CD8-positive, alpha-beta memory T cell (primary cell): ENCODE measurements at regions not wholly inside any gene's neighbourhood (a gene's known extent, or its start where the extent isn't known, plus 50 kb on each side); places are given as distances from the start of the nearest gene placed in this dataset.

ENCODE experiments used
- CTCF ChIA-PET: fragments of 350-600 bp; sonication (Branson Sonifier 250); formaldehyde crosslinking; loops from one replicate; lab custom pipeline; 2021; ENCODE audit warnings: antibody characterized with exemption; lab: Charles Lee
- POLR2A ChIA-PET: fragments of 350-600 bp; sonication (Branson Sonifier 250); formaldehyde crosslinking; loops from one replicate; lab custom pipeline; 2021; ENCODE audit warnings: antibody characterized with exemption; lab: Charles Lee
- DNase-seq, 5 donors: peaks; one replicate each; pipeline versions ENCODE4 v3.0.0 to v3.0.0-alpha.2; 2020 to 2022; ENCODE audit warnings: mixed read lengths in 1 of 5
- H3K27ac ChIP-seq: one replicate; pipeline ENCODE4 v1.7.0; 2013; ENCODE audit warnings: low read depth, mild to moderate bottlenecking, low read length, moderate library complexity
- H3K27me3 ChIP-seq: 2 replicates; pipeline ENCODE4 v1.7.0; 2013; ENCODE audit warnings: low read length, mild to moderate bottlenecking; ENCODE audit not compliant: insufficient read depth, poor library complexity, severe bottlenecking
- H3K36me3 ChIP-seq: 2 replicates; pipeline ENCODE4 v1.7.0; 2013; ENCODE audit warnings: mild to moderate bottlenecking, low read length, moderate library complexity; ENCODE audit not compliant: insufficient read depth
- H3K4me1 ChIP-seq: 2 replicates; pipeline ENCODE4 v1.7.0; 2013; ENCODE audit warnings: mild to moderate bottlenecking, low read length, moderate library complexity; ENCODE audit not compliant: insufficient read depth
- H3K4me3 ChIP-seq: 2 replicates; pipeline ENCODE4 v1.7.0; 2013; ENCODE audit warnings: mild to moderate bottlenecking, low read length
- H3K9me3 ChIP-seq: 2 replicates; pipeline ENCODE4 v1.7.0; 2013; ENCODE audit warnings: mild to moderate bottlenecking, low read length
- H3K27ac Mint-ChIP-seq, 8 donors: one replicate each; pipeline ENCODE4 v1.8.0; 2020 to 2021; ENCODE audit warnings: mixed read lengths in 8 of 8, mild to moderate bottlenecking in 6 of 8, inconsistent platforms in 3 of 8, moderate library complexity in 3 of 8
- H3K27me3 Mint-ChIP-seq, 2 donors: one replicate each; pipeline ENCODE4 v1.8.0; 2020 to 2021; ENCODE audit warnings: mixed read lengths in 2 of 2, mild to moderate bottlenecking in 1 of 2, moderate library complexity in 1 of 2
- H3K36me3 Mint-ChIP-seq, 3 donors: one replicate each; pipeline ENCODE4 v1.8.0; 2020 to 2021; ENCODE audit warnings: mixed read lengths in 3 of 3, inconsistent platforms in 1 of 3, mild to moderate bottlenecking in 1 of 3
- H3K4me1 Mint-ChIP-seq, 3 donors: one replicate each; pipeline ENCODE4 v1.8.0; 2020 to 2021; ENCODE audit warnings: mixed read lengths in 3 of 3, inconsistent platforms in 1 of 3, mild to moderate bottlenecking in 1 of 3
- H3K4me3 Mint-ChIP-seq, 7 donors: one replicate each; pipeline ENCODE4 v1.8.0; 2020 to 2021; ENCODE audit warnings: mixed read lengths in 7 of 7, mild to moderate bottlenecking in 6 of 7, moderate library complexity in 4 of 7, inconsistent platforms in 2 of 7
- H3K9me3 Mint-ChIP-seq, 5 donors: one replicate each; pipeline ENCODE4 v1.8.0; 2020 to 2022; ENCODE audit warnings: mixed read lengths in 5 of 5, mild to moderate bottlenecking in 3 of 5, moderate library complexity in 2 of 5, inconsistent platforms in 1 of 5

DNA sequence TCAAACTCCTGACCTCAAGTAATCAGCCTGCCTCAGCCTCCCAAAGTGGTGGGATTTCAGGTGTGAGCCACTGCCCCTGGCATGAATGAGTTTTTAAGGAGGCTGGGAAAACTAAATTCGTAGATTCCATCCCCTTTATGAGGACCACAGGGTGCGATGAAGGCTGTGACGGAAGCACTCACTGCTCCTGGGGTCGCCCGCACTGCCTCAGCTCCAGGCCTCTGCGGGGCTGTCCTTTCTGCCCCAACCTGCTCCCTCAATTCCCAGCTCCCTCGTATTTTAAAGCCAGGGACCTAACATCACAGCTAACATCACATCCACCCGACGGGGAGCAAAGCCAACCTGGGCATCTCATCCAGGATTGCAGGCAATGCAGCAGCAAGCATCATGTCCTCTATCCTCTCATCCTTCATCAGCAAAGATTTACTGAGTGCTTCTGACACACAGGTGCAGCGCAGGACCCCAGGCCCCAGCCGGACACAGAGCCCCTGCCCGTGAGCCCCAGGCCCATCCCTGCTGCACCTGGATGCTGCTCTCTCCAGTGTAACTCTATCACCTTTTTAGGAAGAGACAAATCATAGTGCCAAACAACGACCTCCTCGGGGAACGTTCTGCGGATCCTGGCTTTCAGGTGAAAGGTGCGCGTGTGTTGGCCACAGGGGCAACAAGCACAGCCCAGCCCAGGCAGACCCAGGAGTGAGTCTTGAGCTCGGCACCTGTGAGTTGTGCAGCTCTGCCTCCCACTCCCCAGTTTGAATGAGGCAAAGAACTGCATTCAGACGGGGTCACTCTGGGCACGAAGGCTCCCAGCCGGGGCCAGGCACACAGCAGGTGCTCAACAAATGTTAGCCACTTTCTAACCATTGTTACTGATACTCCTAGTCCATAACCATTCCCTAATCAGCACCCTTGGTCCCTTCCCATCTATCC lies 134.3 kb downstream of the CRYBB2 start:
- no peaks in the 10 kb centered on the region for H3K9me3 Mint-ChIP-seq
- Histone ChIP-seq H3K27me3 (no peaks in the 10 kb centered on the region), H3K27ac (no peak overlapping the region), H3K9me3 (no peaks in the 10 kb centered on the region), H3K4me3 (no peak overlapping the region), H3K4me1 (no peaks in the 10 kb centered on the region), H3K36me3 (peaks cover 9% of the 10 kb centered on the region)
- no peak overlapping the region for H3K27ac Mint-ChIP-seq
- H3K4me1 Mint-ChIP-seq, result no peaks in the 10 kb centered on the region
- no peak for DNase-seq
- no peak overlapping the region for H3K4me3 Mint-ChIP-seq
- H3K27me3 Mint-ChIP-seq, result no peaks in the 10 kb centered on the region
- ChIA-PET CTCF (no interaction called here), POLR2A (no interaction called here)
- H3K36me3 Mint-ChIP-seq, result peaks cover 22 to 80% (median 25%) of the 10 kb centered on the region in 3 donors

DNA sequence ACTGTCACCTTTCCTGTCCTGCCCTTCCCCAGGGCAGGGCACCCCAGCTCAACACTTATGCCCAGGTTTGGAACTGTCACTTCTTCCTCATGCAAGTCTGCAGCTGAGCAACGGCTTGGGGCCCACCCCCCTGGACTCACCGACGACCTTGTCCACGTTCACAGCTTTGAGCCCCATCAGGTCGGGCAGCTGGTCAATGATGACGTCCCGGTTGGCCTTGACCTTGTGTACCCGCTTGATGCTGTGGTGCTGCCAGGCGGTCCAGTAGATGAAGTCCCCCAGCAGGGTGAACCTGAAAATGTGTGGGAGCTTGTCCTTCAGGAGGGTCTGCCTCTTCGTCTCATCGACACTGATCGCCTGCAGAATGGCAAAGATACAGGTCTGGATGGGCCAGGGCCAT lies 135.0 kb downstream of the CRYBB2 start:
- Histone ChIP-seq H3K4me3 (no peak overlapping the region), H3K9me3 (no peaks in the 10 kb centered on the region), H3K4me1 (no peaks in the 10 kb centered on the region), H3K27me3 (no peaks in the 10 kb centered on the region), H3K36me3 (peaks cover 9% of the 10 kb centered on the region), H3K27ac (no peak overlapping the region)
- Mint-ChIP-seq H3K4me3 (no peak overlapping the region), H3K27me3 (no peaks in the 10 kb centered on the region), H3K36me3 (peaks cover 20 to 80% (median 23%) of the 10 kb centered on the region in 3 donors), H3K4me1 (no peaks in the 10 kb centered on the region), H3K9me3 (no peaks in the 10 kb centered on the region), H3K27ac (no peak overlapping the region)
- CTCF ChIA-PET, result no interaction called here
- POLR2A ChIA-PET, result no interaction called here
- DNase-seq, result no peak

DNA sequence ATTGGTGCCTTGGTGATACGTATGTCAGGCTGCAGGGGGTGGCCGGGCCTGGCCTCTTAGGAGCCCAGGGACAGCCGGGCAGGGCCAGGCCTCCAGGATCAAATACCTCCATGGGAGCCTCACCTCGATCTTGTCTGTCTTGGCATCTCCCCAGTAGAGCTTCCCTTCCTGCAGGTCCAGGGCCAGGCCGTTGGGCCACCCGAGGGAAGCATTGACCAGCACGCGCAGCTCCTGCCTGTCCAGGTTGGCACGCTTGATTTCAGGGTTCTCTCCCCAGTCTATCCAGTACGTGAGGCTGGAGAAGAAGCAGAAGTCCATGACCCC lies 137.7 kb downstream of the CRYBB2 start:
- peaks cover 0 to under 1% (median 0%) of the 10 kb centered on the region in 3 donors for H3K4me1 Mint-ChIP-seq
- Histone ChIP-seq H3K4me3 (no peak overlapping the region), H3K4me1 (no peaks in the 10 kb centered on the region), H3K9me3 (no peaks in the 10 kb centered on the region), H3K27ac (no peak overlapping the region), H3K36me3 (peaks cover 6% of the 10 kb centered on the region), H3K27me3 (no peaks in the 10 kb centered on the region)
- H3K9me3 Mint-ChIP-seq, result no peaks in the 10 kb centered on the region
- ChIA-PET CTCF (interaction anchor here (1.0 kb wide), 1 partner anchor 72 kb away, joined by 3 read pairs; no protein-coding TSS in a partner anchor), POLR2A (no interaction called here)
- H3K27me3 Mint-ChIP-seq, result no peaks in the 10 kb centered on the region
- no peak for DNase-seq
- H3K4me3 Mint-ChIP-seq, result no peak overlapping the region
- no peak overlapping the region for H3K27ac Mint-ChIP-seq
- H3K36me3 Mint-ChIP-seq, result peaks cover 7 to 63% (median 11%) of the 10 kb centered on the region in 3 donors

DNA sequence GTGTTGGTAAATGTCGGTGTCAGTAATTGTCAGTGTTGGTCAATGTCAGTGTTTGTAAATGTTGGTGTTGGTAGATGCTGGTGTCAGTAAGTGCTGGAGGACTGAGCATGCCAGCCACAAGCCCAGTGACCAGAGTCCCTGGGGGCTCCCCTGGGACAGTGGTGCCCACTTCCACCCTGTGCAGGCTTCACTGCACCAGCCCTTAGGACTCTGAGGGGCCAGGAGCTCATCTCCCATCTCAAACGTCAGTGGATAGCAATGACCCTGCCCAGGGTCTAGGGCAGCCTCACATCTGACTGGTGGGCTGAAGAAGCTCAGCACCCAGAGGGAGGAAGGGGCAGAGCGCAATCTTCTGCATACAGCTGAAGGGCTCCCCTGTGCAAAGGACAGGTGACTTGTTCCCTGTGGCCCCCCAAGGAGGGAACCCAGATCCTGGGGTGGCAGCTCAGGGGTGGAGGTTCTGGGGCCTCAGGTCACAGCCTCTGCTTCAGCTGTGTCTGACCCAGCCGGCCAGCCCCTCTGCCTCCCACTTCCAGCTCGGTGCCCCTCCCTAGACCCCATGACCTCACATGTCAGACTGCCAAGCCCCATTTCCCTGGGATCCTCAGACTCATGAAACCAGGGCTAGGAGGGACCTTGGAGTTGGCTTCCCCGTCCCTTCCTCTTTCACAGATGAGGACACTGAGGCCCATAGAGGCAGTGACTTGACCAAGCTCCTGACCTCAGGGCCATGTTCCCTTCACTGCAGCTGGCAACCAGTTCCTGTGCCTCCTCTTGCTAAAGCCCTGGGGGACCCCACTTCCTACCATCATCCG lies 138.4 kb downstream of the CRYBB2 start:
- CTCF ChIA-PET, result interaction anchor here (1.0 kb wide), 1 partner anchor 72 kb away, joined by 3 read pairs; no protein-coding TSS in a partner anchor
- Mint-ChIP-seq H3K9me3 (no peaks in the 10 kb centered on the region), H3K4me3 (peak overlapping the region in 1 of 7 donors; percentile 63), H3K27me3 (no peaks in the 10 kb centered on the region), H3K27ac (peak overlapping the region in 1 of 8 donors; percentile 60), H3K4me1 (peaks cover 0 to 5% (median 2%) of the 10 kb centered on the region in 3 donors), H3K36me3 (peaks cover 7 to 56% (median 11%) of the 10 kb centered on the region in 3 donors)
- Histone ChIP-seq H3K27ac (no peak overlapping the region), H3K4me1 (no peaks in the 10 kb centered on the region), H3K4me3 (no peak overlapping the region), H3K9me3 (no peaks in the 10 kb centered on the region), H3K36me3 (peaks cover 6% of the 10 kb centered on the region), H3K27me3 (no peaks in the 10 kb centered on the region)
- POLR2A ChIA-PET, result no interaction called here
- DNase-seq, result no peak

DNA sequence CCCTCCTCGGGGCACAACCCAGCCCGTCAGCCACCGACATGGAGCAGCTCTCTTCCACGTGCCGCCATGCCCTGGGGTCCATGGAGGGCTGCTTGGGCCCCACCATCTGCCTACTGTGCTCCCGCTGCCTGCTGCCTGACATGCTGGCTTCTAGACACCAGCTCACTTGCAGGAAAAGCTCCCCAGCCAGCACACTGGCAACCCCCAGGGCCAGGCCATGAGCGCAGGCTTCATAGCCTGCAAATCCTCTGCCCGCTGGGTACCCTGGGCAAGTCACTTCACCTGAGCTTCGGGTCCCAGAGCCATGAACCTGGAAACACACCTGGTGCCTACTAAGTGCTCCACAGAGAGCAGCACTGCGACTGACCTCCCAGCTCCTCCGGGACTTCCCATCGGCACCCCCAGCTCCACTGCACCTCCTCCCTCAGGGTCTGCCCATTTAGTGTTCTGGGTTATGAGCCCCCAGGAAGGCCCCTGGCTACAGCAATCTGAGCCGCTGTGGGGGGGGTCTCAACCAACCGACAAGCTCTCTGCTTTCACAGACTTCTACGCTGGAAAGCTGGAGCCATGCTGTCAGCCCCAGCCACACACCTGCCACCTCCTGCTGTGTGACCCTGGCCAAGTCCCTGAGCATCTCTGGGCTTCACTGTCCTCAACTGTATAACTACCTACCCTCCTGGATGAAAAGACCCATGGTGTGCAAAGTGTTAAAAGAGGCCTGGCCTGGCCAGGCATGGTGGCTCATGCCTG lies 139.2 kb downstream of the CRYBB2 start:
- no peak overlapping the region for H3K27ac Mint-ChIP-seq
- CTCF ChIA-PET, result no interaction called here
- H3K4me3 ChIP-seq, result no peak overlapping the region
- POLR2A ChIA-PET, result no interaction called here
- H3K9me3 ChIP-seq, result no peaks in the 10 kb centered on the region
- H3K4me1 Mint-ChIP-seq, result peaks cover 0 to 7% (median 4%) of the 10 kb centered on the region in 3 donors
- no peak for DNase-seq
- no peaks in the 10 kb centered on the region for H3K4me1 ChIP-seq
- H3K36me3 Mint-ChIP-seq, result peaks cover 7 to 50% (median 10%) of the 10 kb centered on the region in 3 donors
- H3K36me3 ChIP-seq, result peaks cover 6% of the 10 kb centered on the region
- H3K27me3 Mint-ChIP-seq, result no peaks in the 10 kb centered on the region
- H3K4me3 Mint-ChIP-seq, result peak overlapping the region in 1 of 7 donors; percentile 63
- H3K27me3 ChIP-seq, result no peaks in the 10 kb centered on the region
- no peaks in the 10 kb centered on the region for H3K9me3 Mint-ChIP-seq
- H3K27ac ChIP-seq, result no peak overlapping the region

DNA sequence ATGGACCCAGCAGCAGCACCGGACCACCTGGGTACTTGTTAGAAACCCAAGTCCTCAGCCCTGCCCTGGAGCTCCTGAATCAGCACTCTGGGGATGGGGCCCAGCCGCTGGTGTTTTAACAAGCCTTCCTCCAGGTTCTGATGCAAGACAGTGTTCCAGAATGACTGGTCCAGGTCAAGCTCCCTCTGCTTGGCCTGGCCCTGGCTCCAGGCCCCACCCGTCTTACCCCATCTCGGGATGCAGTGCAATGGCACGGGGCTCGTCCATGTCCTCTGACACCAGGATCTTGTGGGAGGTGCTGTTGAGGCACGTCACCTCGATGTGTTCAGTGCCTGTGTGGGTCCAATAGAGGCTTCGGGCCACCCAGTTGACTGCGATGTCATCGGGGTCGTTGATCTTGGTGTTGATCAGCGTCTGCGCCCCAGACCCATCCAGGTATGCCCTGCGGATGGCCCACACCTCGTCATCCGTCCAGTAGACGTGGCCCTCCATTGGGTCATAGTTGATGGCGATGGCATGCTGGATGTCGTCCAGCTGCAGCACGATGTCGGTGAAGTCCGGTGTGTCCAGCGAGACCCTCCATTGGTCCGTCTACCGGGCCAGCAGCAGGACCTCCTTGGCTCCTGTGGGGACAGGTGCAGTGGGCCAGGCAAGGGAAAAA lies 140.3 kb downstream of the CRYBB2 start:
- Histone ChIP-seq H3K36me3 (no peaks in the 10 kb centered on the region), H3K4me1 (no peaks in the 10 kb centered on the region), H3K9me3 (no peaks in the 10 kb centered on the region), H3K4me3 (no peak overlapping the region), H3K27ac (no peak overlapping the region), H3K27me3 (no peaks in the 10 kb centered on the region)
- ChIA-PET CTCF (no interaction called here), POLR2A (no interaction called here)
- no peaks in the 10 kb centered on the region for H3K9me3 Mint-ChIP-seq
- H3K4me1 Mint-ChIP-seq, result peaks cover 0 to 13% (median 4%) of the 10 kb centered on the region in 3 donors
- H3K4me3 Mint-ChIP-seq, result no peak overlapping the region
- H3K27me3 Mint-ChIP-seq, result no peaks in the 10 kb centered on the region
- H3K27ac Mint-ChIP-seq, result peak overlapping the region in 1 of 8 donors; percentile 54
- H3K36me3 Mint-ChIP-seq, result peaks cover 0 to 40% (median 0%) of the 10 kb centered on the region in 3 donors
- no peak for DNase-seq

DNA sequence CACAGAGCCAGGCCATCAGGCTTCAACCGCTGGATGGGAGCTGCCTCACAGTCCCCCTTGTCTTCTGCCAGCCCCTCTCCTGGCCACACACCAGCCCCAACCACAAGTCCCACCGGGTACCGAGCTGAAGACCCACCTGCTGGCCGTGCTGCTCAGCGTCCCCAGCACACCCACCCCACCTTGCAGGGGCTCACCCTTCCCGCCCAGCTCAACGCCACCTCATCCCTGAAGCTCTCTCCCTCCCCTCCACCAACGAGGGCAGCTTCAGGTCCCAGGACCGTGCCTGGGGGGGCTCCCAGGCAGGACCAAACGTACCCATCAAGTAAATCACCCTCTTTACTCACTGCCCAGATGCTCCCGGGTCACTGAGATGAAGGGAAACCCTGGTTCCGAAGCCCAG lies 141.0 kb downstream of the CRYBB2 start:
- POLR2A ChIA-PET, result no interaction called here
- Mint-ChIP-seq H3K4me3 (no peak overlapping the region), H3K4me1 (peaks cover 0 to 16% (median 4%) of the 10 kb centered on the region in 3 donors), H3K36me3 (peaks cover 0 to 39% (median 0%) of the 10 kb centered on the region in 3 donors), H3K27ac (peak overlapping the region in 1 of 8 donors; percentile 54), H3K27me3 (no peaks in the 10 kb centered on the region), H3K9me3 (no peaks in the 10 kb centered on the region)
- Histone ChIP-seq H3K4me3 (no peak overlapping the region), H3K9me3 (no peaks in the 10 kb centered on the region), H3K27me3 (no peaks in the 10 kb centered on the region), H3K36me3 (no peaks in the 10 kb centered on the region), H3K27ac (no peak overlapping the region), H3K4me1 (no peaks in the 10 kb centered on the region)
- DNase-seq, result no peak
- CTCF ChIA-PET, result interaction anchor here (1.1 kb wide), 1 partner anchor 279 kb away, joined by 3 read pairs; no protein-coding TSS in a partner anchor
